NCI-H510A treated with DMSO at 0.1 percent for 48 hours (cell line): ENCODE measurements at regions not wholly inside any gene's neighbourhood (a gene's known extent, or its start where the extent isn't known, plus 50 kb on each side); places are given as distances from the start of the nearest gene placed in this dataset.
"Not testable (repeated sequence)": the region's sequence is repeated elsewhere in the genome, so short reads cannot be mapped to it uniquely, and the experiment has no call there.

Source experiments
- DNase-seq: peaks from one replicate; lab custom pipeline; 2025; lab: John Stamatoyannopoulos, UW

DNA sequence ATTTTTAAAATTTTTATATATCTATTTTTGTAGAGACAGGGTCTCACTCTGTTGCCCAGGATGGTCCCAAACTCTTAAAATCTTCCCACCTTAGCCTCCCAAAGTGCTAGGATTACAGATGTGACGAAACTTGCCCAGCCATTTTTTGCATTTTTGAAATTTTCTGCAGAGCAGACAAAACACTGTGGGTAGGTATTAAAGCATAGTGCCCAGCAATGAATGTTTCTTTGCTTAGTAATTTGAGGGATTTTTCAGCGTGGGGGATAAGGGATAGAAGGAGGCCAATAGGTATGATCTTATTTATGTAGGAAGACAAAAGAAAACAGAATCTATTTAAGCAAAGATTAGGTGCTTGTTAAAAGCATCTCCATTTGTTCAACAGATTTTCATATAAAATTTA lies 446.8 kb upstream of the DPH6 start:
- DNase-seq, result no peak

- no peak for DNase-seq
Measured at GRCh38 chr15:35993196-35993595, 447.2 kb upstream of the DPH6 start.

- DNase-seq, result no peak
Measured at GRCh38 chr15:35994876-35995275, 448.9 kb upstream of the DPH6 start.

GRCh38 chr15:35998663-35999602 lies 453.0 kb upstream of the DPH6 start:
- no peak for DNase-seq

DNA sequence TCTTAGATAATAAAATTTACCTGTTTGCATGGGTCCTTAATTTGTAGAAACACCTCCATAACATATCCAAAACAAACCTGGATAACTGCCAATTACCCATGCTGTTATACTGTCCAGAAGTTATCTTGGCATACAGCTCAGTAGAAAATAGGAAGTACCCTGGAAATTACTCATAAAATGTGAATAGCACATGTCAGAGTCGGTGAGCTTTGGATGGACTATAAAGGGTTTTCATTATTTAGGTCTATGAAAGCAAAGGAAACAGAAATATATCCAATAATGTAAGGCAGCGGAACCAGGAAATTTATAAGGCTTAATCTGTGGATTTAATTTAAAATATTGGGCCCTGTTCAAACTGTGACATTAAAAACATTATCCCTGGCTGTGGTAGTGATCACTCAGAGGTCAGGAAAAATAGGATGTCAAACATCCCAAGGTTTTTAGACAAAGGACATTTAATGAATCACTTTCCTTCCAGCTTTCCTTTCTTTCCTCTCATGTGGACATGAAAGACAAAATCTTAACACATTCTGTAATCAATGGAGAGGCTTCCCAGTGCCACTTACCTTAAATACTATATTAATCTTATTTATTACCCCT lies 459.0 kb upstream of the DPH6 start:
- DNase-seq, result no peak

DNA sequence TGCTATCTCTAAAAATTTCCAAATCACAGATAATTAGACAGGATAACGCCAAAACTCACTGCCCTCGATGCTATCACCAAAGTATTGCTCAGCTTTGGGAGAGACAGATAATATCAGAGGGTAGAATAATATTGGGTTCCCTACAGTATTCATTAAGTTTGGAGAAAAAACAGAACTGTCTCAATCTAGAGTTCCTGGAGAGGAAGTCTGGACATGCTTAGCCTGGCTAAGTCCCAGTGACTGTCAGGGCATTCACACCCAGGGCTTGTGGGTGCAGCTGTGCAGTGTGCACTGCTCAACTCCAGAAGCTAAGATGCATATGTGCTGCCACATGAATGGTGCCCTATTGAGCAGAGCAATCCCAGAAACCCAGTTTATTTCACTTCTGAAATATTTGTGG lies 459.6 kb upstream of the DPH6 start:
- no peak for DNase-seq

GRCh38 chr15:36007699-36008098 lies 461.7 kb upstream of the DPH6 start:
- DNase-seq, result no peak

- no peak for DNase-seq
Measured at GRCh38 chr15:36008719-36009118, 462.8 kb upstream of the DPH6 start.

- DNase-seq, result no peak
Measured at GRCh38 chr15:36024031-36024688, 478.2 kb upstream of the DPH6 start.

DNA sequence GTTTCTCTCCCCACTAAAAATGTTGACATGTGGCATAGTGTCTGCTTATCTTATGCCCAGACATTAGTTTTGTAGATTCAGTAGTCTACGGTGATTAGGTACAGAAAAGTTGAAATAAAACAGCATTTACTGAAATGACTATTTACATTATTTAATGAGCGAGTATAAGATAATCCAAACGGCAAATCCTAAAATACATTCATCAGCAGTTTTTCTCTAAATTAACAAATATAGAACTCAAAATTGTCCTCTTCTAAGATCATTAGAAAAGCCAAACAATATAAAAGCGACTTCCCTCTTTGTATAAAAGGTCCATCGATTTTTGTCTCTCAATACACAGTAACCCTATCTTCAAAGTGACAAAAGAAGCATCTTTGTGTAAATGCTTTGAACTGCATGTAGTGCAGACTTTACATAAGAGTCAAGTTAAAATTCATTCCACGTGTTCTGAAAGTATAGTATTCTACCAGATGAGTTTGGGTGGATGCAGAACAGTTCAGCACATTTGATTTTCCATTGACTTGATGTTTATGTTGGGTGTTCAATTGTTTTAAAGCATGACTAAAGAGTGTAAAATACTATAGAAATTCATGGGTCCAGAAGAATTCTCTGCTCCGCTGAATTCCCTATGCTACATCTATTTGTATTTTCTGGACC lies 480.8 kb upstream of the DPH6 start:
- no peak for DNase-seq

DNA sequence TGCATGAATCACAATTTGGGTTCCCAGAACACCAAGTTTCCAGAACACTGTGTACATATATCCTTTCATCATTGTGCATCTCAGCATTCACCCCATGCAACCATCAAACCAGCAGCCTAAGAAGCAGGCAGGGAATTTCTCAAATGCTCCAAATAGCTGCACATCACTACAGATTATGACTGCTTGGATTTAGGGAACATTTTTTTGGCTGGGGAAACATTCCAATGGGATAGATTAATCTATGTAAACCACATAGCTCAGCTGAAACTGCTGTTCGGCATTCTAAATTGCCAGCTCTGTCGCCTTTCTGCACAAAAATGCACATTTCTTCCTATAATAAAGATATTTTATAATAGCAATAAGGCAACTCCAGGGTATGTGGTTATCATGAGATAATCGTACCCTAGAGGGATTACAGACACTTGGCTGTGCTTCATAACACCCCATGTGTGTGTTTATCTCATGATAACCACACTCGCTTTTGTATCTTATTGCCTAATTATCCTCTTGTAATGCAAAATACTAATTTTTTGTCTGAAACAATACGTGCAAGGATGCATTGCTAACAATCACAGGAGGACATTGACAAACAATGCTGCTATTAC lies 483.7 kb upstream of the DPH6 start:
- DNase-seq, result no peak

GRCh38 chr15:36039996-36040572 lies 494.1 kb upstream of the DPH6 start:
- no peak for DNase-seq

DNA sequence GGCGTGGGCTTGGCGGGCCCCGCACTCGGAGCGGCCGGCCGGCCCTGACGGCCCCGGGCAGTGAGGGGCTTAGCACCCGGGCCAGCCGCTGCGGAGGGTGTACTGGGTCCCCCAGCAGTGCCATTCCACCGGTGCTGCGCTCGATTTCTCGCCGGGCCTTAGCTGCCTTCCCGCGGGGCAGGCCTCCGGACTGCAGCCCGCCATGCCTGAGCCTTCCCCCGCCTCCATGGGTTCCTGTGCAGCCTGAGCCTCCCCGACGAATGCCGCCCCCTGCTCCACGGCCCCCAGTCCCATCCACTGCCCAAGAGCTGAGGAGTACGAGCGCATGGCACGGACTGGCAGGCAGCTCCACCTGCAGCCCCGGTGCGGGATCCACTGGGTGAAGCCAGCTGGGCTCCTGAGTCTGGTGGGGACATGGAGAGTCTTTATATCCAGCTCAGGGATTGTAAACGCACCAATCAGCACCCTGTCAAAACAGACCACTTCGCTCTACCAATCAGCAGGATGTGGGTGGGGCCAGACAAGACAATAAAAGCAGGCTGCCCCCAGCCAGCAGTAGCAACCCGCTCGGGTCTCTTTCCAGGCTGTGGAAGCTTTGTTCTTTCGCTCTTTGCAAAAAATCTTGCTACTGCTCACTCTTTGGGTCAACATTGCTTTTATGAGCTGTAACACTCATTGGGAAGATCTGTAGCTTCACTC lies 501.2 kb upstream of the DPH6 start:
- DNase-seq, result not testable (repeated sequence)

DNA sequence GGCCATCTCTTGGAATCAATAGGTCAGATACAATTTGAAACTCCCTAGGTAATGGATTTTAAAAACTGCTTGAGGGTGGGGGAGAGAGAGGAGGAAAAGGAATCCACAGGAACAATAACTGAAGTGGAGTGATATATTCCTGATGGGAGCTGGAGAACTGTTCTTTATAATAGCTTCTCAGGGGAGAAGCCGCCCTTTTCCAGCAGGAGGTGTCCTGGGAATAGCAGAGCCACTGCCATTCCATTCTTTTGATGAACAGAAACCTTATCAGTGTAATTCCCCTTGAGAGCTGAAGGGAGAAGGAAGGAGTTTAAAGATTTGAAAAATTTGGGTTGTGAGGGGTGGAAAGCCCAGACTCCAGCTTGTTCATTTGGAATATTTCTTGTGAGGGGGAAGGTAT lies 504.9 kb upstream of the DPH6 start:
- DNase-seq, result no peak

DNA sequence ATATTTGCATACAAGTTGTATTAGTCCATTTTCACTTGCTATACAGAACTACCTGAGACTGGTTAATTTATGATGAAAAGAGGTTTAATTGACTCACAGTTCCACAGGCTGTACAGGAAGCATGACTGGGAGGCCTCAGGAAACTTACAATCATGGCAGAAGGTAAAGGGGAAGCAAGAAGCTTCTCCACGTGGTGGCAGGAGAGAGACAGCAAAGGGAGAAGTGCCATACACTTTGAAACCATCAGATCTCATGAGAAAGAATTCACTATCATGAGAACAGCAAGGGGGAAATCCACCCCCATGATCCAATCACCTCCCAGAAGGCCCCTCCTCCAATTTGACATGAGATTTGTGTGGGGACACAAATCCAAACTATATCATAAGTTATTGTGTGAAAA lies 506.7 kb upstream of the DPH6 start:
- not testable (repeated sequence) for DNase-seq

DNA sequence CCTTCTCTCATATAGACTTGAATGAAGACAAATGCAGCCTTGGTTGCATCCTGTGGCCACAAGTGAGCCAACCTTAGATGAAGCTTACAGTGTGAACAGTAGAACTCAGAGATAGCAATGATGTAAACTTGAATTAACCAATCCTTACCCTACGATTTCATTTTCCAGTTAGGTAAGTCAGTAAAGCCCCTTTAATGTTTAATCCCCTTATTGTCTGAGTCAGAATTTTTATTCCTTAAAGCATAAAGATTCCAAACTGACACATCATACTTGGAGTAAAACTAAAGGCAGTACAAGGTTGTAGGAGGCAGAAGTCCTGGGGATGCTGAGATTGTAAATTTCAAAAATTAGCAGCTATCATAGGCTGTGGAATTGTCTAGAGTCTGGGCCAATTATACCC lies 507.8 kb upstream of the DPH6 start:
- no peak for DNase-seq

DNA sequence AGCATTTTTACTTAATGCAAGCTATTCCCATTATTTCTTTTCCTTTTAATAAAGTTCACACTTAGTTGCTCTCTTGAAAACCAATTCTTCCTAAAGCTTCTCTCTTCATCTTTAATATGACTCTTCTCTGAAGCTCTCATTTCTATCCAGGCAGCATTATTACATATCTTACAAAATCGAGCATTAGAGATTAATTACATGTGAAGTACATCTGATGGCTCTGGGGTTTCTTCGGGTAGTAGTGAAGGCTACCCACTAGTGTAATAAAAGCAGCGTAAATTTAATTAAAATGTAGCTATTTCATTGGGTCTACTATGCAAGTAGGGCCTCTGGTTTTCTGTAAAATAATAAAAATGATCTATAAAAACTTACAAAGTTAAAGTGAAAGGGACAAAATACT lies 513.6 kb upstream of the DPH6 start:
- no peak for DNase-seq

DNA sequence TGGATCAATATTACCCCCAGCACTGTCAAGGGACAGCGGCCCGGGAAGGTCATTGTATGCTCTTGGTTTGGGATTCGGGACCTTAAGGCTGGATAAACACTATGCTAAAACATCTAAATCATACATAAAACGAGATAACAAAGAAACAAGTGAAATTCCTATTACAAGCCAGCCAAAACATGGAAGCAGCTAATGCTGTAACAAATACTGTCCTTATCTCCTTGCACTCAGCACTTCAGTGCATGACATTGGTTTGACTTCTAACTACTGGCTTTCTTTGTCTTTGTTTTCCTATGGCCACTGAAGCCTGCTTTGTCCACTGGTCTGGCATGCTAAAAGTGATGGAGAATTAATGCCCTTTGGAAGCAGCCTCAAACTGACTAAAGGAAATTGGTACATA lies 516.4 kb upstream of the DPH6 start:
- no peak for DNase-seq

- no peak for DNase-seq
Measured at GRCh38 chr15:36066757-36067156, 512.7 kb upstream of the CDIN1 start.

DNA sequence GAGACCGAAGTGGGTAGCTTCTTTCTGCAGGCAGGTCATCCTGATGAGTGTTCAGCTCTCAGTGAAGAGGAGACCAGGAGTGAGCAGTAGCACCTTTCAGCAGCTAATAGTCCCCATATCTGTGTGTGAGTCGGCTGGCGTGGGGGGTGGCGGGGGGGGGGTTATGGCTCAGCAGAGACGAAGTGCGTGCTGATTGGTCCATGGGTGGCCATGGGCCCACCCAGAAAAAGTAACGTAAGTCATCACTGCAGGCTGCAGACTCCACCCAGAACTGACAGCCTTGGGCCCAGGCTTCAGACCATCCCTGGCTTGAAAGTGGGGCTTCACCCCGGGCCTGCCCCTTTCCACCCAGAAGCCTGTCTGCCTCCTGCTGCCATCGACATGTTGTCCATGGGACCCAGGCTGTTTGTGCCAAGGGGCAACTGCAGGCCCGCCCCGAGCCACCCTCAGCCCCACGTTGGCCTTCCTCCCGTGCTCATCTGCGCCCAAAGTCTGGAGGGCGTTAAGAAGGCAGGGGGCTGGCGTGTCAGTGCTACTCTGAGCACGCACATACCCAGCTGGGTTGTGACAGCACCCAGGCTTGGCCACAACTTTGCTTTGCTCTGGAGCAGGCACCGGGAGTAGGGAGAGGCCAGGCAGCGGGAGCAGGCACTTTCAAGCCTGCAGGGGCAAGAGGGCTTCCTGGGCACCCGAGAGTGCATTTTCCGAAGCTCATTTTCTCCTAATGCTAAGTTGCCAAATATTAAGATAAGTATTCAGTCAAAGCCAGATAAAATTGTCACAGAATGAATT lies 511.7 kb upstream of the CDIN1 start:
- DNase-seq, result no peak
